Mammary epithelial cell (primary cell): ENCODE measurements at regions not wholly inside any gene's neighbourhood (a gene's known extent, or its start where the extent isn't known, plus 50 kb on each side); places are given as distances from the start of the nearest gene placed in this dataset.

ENCODE experiments used
- EZH2 ChIP-seq: IDR thresholded peaks from 2 replicates; pipeline ENCODE4 v1.6.1; 2012; ENCODE audit warnings: low read length, inconsistent platforms, borderline replicate concordance
- TF ChIP-seq, protein P1 (sequence below), 2 donors: IDR thresholded peaks in 1 of 2; conservative IDR thresholded peaks in 1 of 2; 2 replicates each; pipeline ENCODE4 v1.5.1; 2011 to 2012; ENCODE audit warnings: inconsistent platforms in 2 of 2, low read length in 2 of 2, mild to moderate bottlenecking in 2 of 2, control low read depth in 1 of 2, low read depth in 1 of 2; ENCODE audit not compliant: insufficient read depth in 1 of 2; ENCODE audit errors: extremely low read depth in 1 of 2

DNA sequence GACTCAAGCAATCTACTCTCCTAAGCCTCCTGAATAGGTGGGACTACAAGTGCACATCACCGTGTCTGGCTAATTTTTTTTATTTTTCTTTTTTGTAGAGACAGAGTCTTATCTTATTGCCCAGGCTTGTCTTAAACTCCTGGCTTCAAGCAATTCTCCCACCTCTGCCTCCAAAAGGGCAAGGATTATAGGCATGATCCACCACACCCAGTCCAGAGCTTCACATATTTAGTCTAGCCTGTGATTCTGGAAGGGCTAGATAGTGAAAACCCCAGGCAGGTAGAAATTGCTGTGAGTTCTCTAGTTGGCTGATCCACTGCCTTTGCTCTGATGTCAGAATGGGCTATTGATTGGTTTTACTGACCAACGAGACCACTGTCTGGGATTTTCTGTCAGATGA, 854.6 kb upstream of the MIR17HG start:
- TF ChIP-seq, protein P1, sequence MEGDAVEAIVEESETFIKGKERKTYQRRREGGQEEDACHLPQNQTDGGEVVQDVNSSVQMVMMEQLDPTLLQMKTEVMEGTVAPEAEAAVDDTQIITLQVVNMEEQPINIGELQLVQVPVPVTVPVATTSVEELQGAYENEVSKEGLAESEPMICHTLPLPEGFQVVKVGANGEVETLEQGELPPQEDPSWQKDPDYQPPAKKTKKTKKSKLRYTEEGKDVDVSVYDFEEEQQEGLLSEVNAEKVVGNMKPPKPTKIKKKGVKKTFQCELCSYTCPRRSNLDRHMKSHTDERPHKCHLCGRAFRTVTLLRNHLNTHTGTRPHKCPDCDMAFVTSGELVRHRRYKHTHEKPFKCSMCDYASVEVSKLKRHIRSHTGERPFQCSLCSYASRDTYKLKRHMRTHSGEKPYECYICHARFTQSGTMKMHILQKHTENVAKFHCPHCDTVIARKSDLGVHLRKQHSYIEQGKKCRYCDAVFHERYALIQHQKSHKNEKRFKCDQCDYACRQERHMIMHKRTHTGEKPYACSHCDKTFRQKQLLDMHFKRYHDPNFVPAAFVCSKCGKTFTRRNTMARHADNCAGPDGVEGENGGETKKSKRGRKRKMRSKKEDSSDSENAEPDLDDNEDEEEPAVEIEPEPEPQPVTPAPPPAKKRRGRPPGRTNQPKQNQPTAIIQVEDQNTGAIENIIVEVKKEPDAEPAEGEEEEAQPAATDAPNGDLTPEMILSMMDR (conservative IDR thresholded peaks at IDR 0.05 in 1 of 2, IDR thresholded peaks at IDR 0.05 in 1 of 2; ENCODE audit: extremely low read depth in 1 of 2, insufficient read depth in 1 of 2, low read depth in 1 of 2, low read length in 2 of 2), result no peak
- TF ChIP-seq EZH2, result no peak
